ENCODE measurements at regions not wholly inside any gene's neighbourhood (a gene's known extent, or its start where the extent isn't known, plus 50 kb on each side); places are given as distances from the start of the nearest gene placed in this dataset.

- DNase-seq, result no peak
These were observed 541.8 kb upstream of the CDH2 start for GRCh38 chr18:28718696-28719095.

GRCh38 chr18:28716338-28716737 is 539.4 kb upstream of the CDH2 start:
- DNase-seq, result no peak

GRCh38 chr18:28715206-28715605 is 538.3 kb upstream of the CDH2 start:
- no peak for DNase-seq

- DNase-seq, result no peak
These were observed 537.6 kb upstream of the CDH2 start for GRCh38 chr18:28714498-28714897.

GRCh38 chr18:28712796-28713425 is 536.0 kb upstream of the CDH2 start:
- no peak for DNase-seq

DNA sequence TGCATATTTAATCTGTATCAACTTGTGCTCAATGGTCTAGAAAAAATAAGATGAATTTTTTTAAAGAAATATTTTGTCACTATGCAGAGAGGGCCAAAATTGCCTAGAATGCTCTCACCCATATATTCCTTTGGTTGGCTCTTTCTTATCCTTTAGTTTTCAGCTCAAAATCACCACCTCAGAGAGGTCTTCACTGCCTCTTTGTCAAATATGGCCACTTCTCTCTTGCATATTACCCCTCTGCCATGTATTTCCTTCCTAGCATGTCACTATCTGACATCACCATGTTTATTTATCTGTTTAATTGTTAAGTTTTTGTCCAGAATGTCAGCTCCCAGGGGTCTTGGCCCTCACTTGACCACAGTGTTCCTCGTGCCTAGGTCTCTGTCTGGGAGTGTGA is 535.2 kb upstream of the CDH2 start:
- DNase-seq, result no peak

DNA sequence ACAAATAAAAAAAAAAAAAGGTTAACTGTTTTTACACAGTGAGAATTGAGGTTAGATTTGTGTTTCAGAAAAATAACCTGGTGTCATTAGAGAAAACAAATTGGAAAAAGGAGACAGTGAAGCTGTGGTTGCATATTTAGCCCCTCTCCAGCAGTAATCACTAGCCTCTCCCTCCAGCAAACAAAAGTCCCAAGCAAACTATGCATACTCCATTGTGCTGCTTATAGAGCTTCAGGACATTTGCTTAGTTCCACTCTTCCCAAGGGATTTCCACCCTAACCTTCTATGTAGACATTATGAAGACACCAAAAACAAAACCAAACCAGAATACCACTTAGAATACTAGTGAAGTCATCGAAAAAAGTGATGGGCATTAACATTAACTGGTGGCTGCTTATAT is 534.2 kb upstream of the CDH2 start:
- no peak for DNase-seq

DNA sequence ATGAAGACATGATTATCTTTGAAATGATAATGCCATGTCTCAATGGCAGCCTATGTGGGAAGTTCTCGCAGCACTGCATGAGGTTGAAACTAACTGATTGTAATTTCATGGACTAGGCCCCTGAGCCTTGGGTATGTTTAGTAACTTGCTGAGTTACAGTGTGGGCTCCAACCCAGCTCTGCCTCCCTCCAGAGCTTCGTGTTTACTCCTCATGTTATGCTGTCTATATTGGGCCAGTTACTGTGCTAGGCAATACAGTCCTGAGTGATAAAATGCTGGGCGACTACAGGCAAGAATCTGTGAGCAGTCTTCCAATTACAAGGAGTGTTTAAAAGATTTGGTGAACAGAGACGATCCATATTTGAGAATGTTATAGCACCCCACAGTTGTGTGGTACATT is 530.1 kb upstream of the CDH2 start:
- DNase-seq, result no peak

DNA sequence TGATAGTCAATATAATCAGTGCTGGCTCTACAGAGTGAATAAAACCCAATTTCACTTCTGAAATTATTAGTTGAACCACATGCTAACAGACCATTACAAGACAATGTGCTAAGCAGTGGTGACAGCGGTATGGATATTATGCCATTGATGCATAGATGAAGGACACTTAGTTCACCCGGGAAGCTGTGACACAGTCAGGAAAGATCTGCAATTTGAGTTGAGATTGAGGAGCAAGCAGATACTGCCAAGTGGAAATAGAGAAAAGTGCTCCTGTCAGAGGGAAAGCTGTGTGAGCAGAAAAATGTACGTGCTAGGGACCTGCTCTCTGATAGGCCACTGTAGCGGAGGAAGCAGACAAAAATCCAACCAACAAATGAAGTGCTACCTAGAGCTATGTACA is 529.5 kb upstream of the CDH2 start:
- DNase-seq, result no peak

GRCh38 chr18:28705482-28705881 is 528.6 kb upstream of the CDH2 start:
- no peak for DNase-seq

- no peak for DNase-seq
These were observed 515.4 kb upstream of the CDH2 start for GRCh38 chr18:28692337-28692736.

DNA sequence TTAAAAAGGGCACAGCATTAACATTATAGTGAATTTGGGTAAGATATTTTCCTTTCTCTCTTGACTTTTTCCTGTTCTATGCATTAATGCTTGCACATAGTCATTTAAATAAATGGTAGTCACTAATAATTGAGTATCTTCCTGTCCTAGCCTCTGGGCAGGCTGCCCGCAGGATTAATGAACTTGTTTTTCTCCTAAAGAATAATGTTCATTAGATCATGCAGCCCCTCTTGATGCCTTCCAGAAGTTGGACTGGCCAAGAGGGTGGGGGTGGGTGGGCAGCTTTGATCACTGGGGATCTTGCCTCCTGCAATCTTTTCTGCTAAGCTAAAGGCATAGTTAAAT is 514.5 kb upstream of the CDH2 start:
- no peak for DNase-seq

GRCh38 chr18:28690836-28691495 is 514.0 kb upstream of the CDH2 start:
- DNase-seq, result no peak

GRCh38 chr18:28690100-28690499 is 513.2 kb upstream of the CDH2 start:
- no peak for DNase-seq

GRCh38 chr18:28689588-28689987 is 512.7 kb upstream of the CDH2 start:
- DNase-seq, result no peak

DNA sequence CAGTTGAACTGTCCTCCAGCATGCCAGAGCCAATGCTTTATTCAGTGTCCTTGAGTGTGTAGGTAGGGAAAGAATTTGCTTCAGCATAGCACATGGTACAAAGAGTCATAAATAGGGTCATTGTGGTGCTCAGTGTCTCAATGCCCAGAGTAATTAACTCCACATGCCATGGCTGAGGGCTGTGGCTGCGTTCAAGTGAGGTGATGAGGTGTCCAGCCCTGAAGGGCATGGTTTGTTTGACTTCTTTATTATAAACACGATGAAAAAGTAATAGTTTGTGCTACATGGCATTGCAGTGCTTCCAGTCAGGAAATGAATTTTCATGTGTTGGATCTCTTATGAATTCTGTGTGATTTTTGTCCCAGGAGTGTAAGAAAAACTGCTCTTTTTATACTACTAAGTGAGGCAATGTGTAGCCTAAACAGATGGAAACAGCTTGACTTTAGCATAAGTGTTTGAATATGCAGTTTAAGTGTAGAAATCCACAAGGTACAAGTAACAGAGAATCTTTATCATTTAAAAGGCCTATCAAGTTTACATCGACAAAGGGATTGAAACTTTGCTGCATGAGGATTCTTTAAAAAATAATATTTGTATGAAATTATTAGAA is 507.9 kb upstream of the CDH2 start:
- no peak for DNase-seq

GRCh38 chr18:28682912-28683311 is 506.0 kb upstream of the CDH2 start:
- no peak for DNase-seq

GRCh38 chr18:28669165-28669564 is 492.2 kb upstream of the CDH2 start:
- DNase-seq, result no peak

DNA sequence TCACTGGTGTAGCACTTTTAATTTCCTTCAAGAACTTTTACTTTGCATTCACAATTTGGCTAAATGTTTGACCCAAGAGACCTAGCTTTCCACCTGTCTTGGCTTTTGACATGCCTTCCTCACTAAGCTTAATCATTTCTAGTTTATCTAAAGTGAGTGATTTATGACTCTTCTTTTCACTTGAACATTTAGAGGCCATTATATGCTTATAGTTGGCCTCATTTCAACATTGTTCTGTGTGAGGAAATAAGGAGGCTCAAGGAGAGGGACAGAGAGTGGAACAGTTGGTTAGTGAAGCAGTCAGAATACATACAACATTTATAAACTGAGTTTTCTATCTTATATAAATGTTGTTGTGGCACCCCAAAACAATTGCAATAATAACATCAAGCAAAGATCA is 489.3 kb upstream of the CDH2 start:
- no peak for DNase-seq

DNA sequence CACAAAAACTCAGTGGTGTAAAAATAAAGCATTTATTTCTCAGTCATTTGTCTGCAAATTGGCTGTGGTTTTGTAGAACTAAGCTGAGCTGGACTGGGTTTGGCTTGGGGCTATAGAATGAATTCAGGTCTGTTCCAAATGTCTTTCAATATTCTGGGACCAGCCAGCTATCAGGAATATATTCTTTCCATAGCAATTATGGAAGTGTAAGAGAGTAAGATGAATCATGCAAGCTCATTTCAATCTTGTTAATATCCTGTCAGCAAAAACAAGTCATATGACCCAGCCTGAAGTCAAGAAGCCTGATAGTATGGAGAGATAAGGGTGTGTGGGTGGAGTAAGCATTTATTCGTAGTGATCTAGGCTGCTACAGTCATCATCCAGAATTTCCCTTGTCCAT is 481.0 kb upstream of the CDH2 start:
- no peak for DNase-seq

DNA sequence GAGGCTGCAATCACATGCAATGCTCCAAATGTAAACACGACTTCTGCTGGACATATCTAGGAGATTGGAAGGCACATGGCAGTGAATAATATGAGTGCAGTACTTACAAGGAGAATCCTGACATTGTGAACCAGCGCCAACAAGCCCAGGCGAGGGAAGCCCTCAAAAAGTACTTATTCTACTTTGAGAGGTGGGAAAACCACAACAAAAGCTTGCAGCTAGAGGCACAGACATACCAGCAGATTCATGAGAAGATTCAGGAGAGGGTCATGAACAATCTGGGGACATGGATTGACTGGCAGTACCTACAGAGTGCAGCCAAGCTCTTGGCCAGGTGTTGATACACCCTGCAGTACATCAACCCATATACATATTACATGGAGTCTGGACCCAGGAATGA is 475.7 kb upstream of the CDH2 start:
- no peak for DNase-seq

DNA sequence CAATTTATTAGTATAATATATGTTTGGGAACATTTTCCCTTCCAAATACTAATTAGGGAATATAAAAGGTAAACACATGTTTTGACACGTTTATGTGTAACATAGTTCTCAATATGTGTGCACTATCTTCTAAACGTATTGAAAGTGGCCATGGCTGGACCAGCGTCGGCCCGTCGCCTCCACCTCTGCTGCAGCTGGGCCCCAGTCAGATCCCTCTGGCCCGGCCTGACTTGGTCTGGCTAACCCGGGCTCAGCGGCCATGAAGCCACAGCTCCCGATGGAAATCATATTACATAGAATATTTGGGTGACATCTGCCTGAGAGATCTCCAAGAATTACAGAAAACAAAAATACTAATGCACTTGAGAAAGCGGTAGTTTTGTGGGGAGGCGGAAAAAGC is 474.4 kb upstream of the CDH2 start:
- no peak for DNase-seq

DNA sequence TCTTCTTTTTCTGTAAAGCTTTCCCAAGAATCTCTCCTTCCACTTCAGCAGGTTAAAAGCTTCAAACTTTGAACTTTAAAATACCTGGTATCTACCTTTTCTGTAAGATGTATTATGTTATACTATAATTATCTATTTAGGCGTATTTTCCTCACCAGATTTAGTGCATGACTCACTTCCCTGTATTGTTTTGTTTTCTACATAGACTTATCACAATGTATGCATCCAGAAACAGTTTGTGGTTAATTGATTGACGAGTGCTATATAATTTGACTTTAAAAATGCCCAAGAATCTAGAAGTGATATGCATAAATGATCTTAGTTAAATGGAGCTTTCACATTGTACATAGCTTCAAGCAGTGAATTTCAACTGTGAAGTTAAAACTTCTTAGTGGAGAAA is 473.9 kb upstream of the CDH2 start:
- no peak for DNase-seq

DNA sequence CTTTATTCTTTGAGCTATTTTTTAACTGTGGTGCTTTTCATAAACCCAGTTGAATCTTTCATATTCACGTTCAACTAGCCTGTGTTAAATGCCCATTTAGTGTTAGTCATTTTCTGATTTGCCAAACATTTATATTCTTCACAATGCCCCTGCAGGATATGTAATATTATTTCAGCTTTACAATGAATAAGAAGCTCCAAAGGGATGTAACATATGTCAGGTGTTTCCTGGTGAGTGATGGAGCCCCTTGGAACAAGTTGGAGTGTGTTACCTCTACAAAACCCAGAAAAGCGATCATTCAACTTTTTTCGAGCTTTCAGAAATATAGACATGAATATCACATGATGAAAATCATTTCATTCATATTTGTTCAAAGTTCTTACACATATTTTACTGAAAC is 471.0 kb upstream of the CDH2 start:
- no peak for DNase-seq

GRCh38 chr18:28637897-28638296 is 461.0 kb upstream of the CDH2 start:
- no peak for DNase-seq

Data from CD4-positive, alpha-beta T cell treated with Interleukin-15 for 1 hour (primary cell).